Lower leg skin (tissue), 3 donors: ENCODE measurements at regions not wholly inside any gene's neighbourhood (a gene's known extent, or its start where the extent isn't known, plus 50 kb on each side); places are given as distances from the start of the nearest gene placed in this dataset.

Experiments
- POLR2A ChIP-seq, 2 donors: fragments of 450-650 bp; IDR thresholded peaks; one replicate each; pipeline ENCODE4 v1.6.1; 2016 to 2017; ENCODE audit warnings: antibody characterized with exemption in 2 of 2, mild to moderate bottlenecking in 1 of 2, moderate library complexity in 1 of 2
- TF ChIP-seq, protein P1 (sequence below), 3 donors: fragments of 450-650 bp; IDR thresholded peaks; one replicate each; pipeline ENCODE4 v1.5.1; 2016; ENCODE audit warnings: antibody characterized with exemption in 3 of 3, mild to moderate bottlenecking in 3 of 3, moderate library complexity in 2 of 3

DNA sequence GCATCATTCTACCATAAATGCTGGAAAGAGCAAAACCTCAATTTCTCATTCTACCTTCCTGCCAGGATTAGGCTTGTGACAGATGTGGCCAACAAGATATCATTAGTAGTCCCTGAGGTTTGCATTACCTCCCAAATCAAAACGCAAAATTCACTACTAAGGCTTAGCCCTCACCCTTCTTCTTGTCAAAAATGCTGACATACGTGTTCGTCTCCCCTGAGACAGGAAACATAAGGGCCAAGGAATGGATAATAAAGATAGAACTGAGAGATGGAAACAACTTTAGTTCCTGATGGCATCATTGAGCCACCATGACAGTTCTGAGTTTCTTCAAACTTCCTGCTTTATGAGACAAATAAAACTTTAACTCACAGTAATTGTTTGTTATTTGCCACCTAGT lies 642.1 kb downstream of the NOVA1 start:
- TF ChIP-seq, protein P1, sequence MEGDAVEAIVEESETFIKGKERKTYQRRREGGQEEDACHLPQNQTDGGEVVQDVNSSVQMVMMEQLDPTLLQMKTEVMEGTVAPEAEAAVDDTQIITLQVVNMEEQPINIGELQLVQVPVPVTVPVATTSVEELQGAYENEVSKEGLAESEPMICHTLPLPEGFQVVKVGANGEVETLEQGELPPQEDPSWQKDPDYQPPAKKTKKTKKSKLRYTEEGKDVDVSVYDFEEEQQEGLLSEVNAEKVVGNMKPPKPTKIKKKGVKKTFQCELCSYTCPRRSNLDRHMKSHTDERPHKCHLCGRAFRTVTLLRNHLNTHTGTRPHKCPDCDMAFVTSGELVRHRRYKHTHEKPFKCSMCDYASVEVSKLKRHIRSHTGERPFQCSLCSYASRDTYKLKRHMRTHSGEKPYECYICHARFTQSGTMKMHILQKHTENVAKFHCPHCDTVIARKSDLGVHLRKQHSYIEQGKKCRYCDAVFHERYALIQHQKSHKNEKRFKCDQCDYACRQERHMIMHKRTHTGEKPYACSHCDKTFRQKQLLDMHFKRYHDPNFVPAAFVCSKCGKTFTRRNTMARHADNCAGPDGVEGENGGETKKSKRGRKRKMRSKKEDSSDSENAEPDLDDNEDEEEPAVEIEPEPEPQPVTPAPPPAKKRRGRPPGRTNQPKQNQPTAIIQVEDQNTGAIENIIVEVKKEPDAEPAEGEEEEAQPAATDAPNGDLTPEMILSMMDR (IDR thresholded peaks at IDR 0.05) = no peak
- no peak for TF ChIP-seq POLR2A (IDR thresholded peaks at IDR 0.05)
